ENCODE measurements at regions not wholly inside any gene's neighbourhood (a gene's known extent, or its start where the extent isn't known, plus 50 kb on each side); places are given as distances from the start of the nearest gene placed in this dataset.

GRCh38 chr2:19022334-19022733, 336.1 kb downstream of the OSR1 start:
- Mint-ChIP-seq H3K4me3 (ENCODE audit: unreplicated experiment) (no peak overlapping the region), H3K36me3 (ENCODE audit: insufficient read depth, unreplicated experiment) (no peaks in the 10 kb centered on the region), H3K27ac (ENCODE audit: unreplicated experiment) (no peak overlapping the region), H3K4me1 (ENCODE audit: low read depth, unreplicated experiment) (no peaks in the 10 kb centered on the region), H3K27me3 (ENCODE audit: insufficient read depth, unreplicated experiment) (no peaks in the 10 kb centered on the region), H3K9me3 (ENCODE audit: unreplicated experiment) (peaks cover 12% of the 10 kb centered on the region)
- intact Hi-C loops (cut with micrococcal nuclease; ENCODE audit: unreplicated experiment), result no loop called here
- no peak for DNase-seq
- ChIA-PET CTCF (no interaction called here), POLR2A (no interaction called here)
- no peaks in the 10 kb centered on the region for H3K36me3 ChIP-seq (ENCODE audit: control insufficient read depth, insufficient read depth, low read length)
- BruUV-seq (replicated peaks), result no TSS peak
- H3K4me3 ChIP-seq (ENCODE audit: low read depth, low read length), result no peak overlapping the region
- H3K9me3 ChIP-seq, result no peaks in the 10 kb centered on the region
- no peaks in the 10 kb centered on the region for H3K27me3 ChIP-seq (replicated peaks; ENCODE audit: control insufficient read depth, insufficient read depth, low read length)
- no peaks in the 10 kb centered on the region for H3K4me1 ChIP-seq
- no peak for TF ChIP-seq CTCF (IDR thresholded peaks at IDR 0.05; ENCODE audit: insufficient read depth in 1 of 2, low read depth in 1 of 2, low read length in 1 of 2, severe bottlenecking in 1 of 2, unreplicated experiment in 1 of 2)

- no peaks in the 10 kb centered on the region for H3K4me1 ChIP-seq
- intact Hi-C loops (cut with micrococcal nuclease; ENCODE audit: unreplicated experiment), result no loop called here
- TF ChIP-seq CTCF (IDR thresholded peaks at IDR 0.05; ENCODE audit: insufficient read depth in 1 of 2, low read depth in 1 of 2, low read length in 1 of 2, severe bottlenecking in 1 of 2, unreplicated experiment in 1 of 2), result no peak
- no peak overlapping the region for H3K4me3 ChIP-seq (ENCODE audit: low read depth, low read length)
- H3K36me3 Mint-ChIP-seq (ENCODE audit: insufficient read depth, unreplicated experiment), result no peaks in the 10 kb centered on the region
- H3K4me3 Mint-ChIP-seq (ENCODE audit: unreplicated experiment), result no peak overlapping the region
- H3K9me3 Mint-ChIP-seq (ENCODE audit: unreplicated experiment), result peaks cover 12% of the 10 kb centered on the region
- H3K27ac Mint-ChIP-seq (ENCODE audit: unreplicated experiment), result no peak overlapping the region
- H3K4me1 Mint-ChIP-seq (ENCODE audit: low read depth, unreplicated experiment), result no peaks in the 10 kb centered on the region
- POLR2A ChIA-PET, result no interaction called here
- BruUV-seq (replicated peaks), result no TSS peak
- no peaks in the 10 kb centered on the region for H3K27me3 Mint-ChIP-seq (ENCODE audit: insufficient read depth, unreplicated experiment)
- no peaks in the 10 kb centered on the region for H3K9me3 ChIP-seq
- CTCF ChIA-PET, result no interaction called here
- H3K36me3 ChIP-seq (ENCODE audit: control insufficient read depth, insufficient read depth, low read length), result no peaks in the 10 kb centered on the region
- DNase-seq, result no peak
- H3K27me3 ChIP-seq (replicated peaks; ENCODE audit: control insufficient read depth, insufficient read depth, low read length), result no peaks in the 10 kb centered on the region
Measured at GRCh38 chr2:19021721-19022120, 336.7 kb downstream of the OSR1 start.

- BruUV-seq (replicated peaks), result no TSS peak
- intact Hi-C loops (cut with micrococcal nuclease; ENCODE audit: unreplicated experiment), result no loop called here
- no peak for TF ChIP-seq CTCF (IDR thresholded peaks at IDR 0.05; ENCODE audit: insufficient read depth in 1 of 2, low read depth in 1 of 2, low read length in 1 of 2, severe bottlenecking in 1 of 2, unreplicated experiment in 1 of 2)
- CTCF ChIA-PET, result no interaction called here
- H3K9me3 Mint-ChIP-seq (ENCODE audit: unreplicated experiment), result peaks cover 12% of the 10 kb centered on the region
- no peak overlapping the region for H3K27ac Mint-ChIP-seq (ENCODE audit: unreplicated experiment)
- H3K27me3 Mint-ChIP-seq (ENCODE audit: insufficient read depth, unreplicated experiment), result no peaks in the 10 kb centered on the region
- Histone ChIP-seq H3K4me1 (no peaks in the 10 kb centered on the region), H3K9me3 (no peaks in the 10 kb centered on the region), H3K27me3 (replicated peaks; ENCODE audit: control insufficient read depth, insufficient read depth, low read length) (no peaks in the 10 kb centered on the region), H3K36me3 (ENCODE audit: control insufficient read depth, insufficient read depth, low read length) (no peaks in the 10 kb centered on the region), H3K4me3 (ENCODE audit: low read depth, low read length) (no peak overlapping the region)
- H3K4me3 Mint-ChIP-seq (ENCODE audit: unreplicated experiment), result no peak overlapping the region
- no peak for DNase-seq
- POLR2A ChIA-PET, result no interaction called here
- H3K4me1 Mint-ChIP-seq (ENCODE audit: low read depth, unreplicated experiment), result no peaks in the 10 kb centered on the region
- no peaks in the 10 kb centered on the region for H3K36me3 Mint-ChIP-seq (ENCODE audit: insufficient read depth, unreplicated experiment)
Measured at GRCh38 chr2:19021100-19021476, 337.3 kb downstream of the OSR1 start.
